MCF 10A (cell line): ENCODE measurements at regions not wholly inside any gene's neighbourhood (a gene's known extent, or its start where the extent isn't known, plus 50 kb on each side); places are given as distances from the start of the nearest gene placed in this dataset.
"Not testable (repeated sequence)": the region's sequence is repeated elsewhere in the genome, so short reads cannot be mapped to it uniquely, and the experiment has no call there.

Experiments
- BruUV-seq: library from RNA; stranded (reverse); fragments of 400-500 nt; replicated peaks from 2 replicates; lab custom pipeline; 2021; lab: Mats Ljungman, UMichigan
- CTCF ChIA-PET: fragments of 300-600 bp; sonication (Branson Sonifier 250); formaldehyde crosslinking; extraction: SDS; loops from one replicate; lab custom pipeline; 2021; ENCODE audit warnings: antibody characterized with exemption, inconsistent platforms; lab: Yijun Ruan, JAX
- POLR2A ChIA-PET: fragments of 300-600, 350-650 bp; sonication (Branson Sonifier 250); formaldehyde crosslinking; extraction: SDS; loops from one replicate; lab custom pipeline; 2020; ENCODE audit warnings: antibody characterized with exemption, inconsistent platforms; lab: Yijun Ruan, JAX
- DNase-seq: peaks from one replicate; pipeline ENCODE4 v3.0.0-alpha.2; 2018; ENCODE audit not compliant: unreplicated experiment
- H3K27ac Mint-ChIP-seq: one replicate; pipeline ENCODE4 v1.8.0; 2022; ENCODE audit warnings: mild to moderate bottlenecking, low read depth, mixed read lengths; ENCODE audit not compliant: unreplicated experiment
- H3K27me3 Mint-ChIP-seq: one replicate; pipeline ENCODE4 v1.8.0; 2022; ENCODE audit warnings: mixed read lengths; ENCODE audit not compliant: insufficient read depth, unreplicated experiment
- H3K36me3 Mint-ChIP-seq: one replicate; pipeline ENCODE4 v1.8.0; 2022; ENCODE audit warnings: mild to moderate bottlenecking, moderate library complexity, mixed read lengths; ENCODE audit not compliant: insufficient read depth, unreplicated experiment
- H3K4me1 Mint-ChIP-seq: one replicate; pipeline ENCODE4 v1.8.0; 2022; ENCODE audit warnings: mixed read lengths; ENCODE audit not compliant: insufficient read depth, unreplicated experiment
- H3K4me3 Mint-ChIP-seq: one replicate; pipeline ENCODE4 v1.8.0; 2022; ENCODE audit warnings: mild to moderate bottlenecking, moderate library complexity, mixed read lengths; ENCODE audit not compliant: unreplicated experiment
- H3K9me3 Mint-ChIP-seq: one replicate; pipeline ENCODE4 v1.8.0; 2022; ENCODE audit warnings: mixed read lengths; ENCODE audit not compliant: unreplicated experiment
- intact Hi-C: fragments of 100-400 bp; cut with micrococcal nuclease; formaldehyde crosslinking; loops from 2 replicates; pipeline ENCODE4 v1.14.1; 2022
- TF ChIP-seq, protein P1 (sequence below): fragments of 200-600 bp; IDR thresholded peaks from one replicate; pipeline ENCODE4 v1.8.0; 2022; ENCODE audit warnings: antibody characterized with exemption, mild to moderate bottlenecking; ENCODE audit not compliant: unreplicated experiment

DNA sequence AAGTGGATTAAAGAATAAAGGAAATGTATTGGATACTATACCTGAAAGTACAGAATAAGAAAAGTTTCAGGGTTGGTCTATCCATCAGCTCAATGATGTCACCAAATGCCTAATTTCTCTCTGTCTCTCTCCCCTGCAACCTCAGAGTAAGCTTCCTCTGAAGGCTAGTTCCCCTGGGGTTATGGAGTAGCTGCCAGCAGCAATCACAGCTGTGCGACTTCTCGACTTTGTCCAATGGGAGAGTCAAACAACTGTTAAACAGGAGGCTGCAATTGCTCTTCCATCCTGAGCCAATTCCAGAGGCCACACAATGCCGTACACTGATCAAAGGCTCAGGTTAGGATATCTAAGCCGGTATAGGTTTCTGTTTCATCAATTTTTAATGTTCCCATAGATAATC lies 95.3 kb upstream of the FANCL start:
- H3K9me3 Mint-ChIP-seq = peaks cover under 1% of the 10 kb centered on the region
- TF ChIP-seq, protein P1, sequence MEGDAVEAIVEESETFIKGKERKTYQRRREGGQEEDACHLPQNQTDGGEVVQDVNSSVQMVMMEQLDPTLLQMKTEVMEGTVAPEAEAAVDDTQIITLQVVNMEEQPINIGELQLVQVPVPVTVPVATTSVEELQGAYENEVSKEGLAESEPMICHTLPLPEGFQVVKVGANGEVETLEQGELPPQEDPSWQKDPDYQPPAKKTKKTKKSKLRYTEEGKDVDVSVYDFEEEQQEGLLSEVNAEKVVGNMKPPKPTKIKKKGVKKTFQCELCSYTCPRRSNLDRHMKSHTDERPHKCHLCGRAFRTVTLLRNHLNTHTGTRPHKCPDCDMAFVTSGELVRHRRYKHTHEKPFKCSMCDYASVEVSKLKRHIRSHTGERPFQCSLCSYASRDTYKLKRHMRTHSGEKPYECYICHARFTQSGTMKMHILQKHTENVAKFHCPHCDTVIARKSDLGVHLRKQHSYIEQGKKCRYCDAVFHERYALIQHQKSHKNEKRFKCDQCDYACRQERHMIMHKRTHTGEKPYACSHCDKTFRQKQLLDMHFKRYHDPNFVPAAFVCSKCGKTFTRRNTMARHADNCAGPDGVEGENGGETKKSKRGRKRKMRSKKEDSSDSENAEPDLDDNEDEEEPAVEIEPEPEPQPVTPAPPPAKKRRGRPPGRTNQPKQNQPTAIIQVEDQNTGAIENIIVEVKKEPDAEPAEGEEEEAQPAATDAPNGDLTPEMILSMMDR = no peak
- CTCF ChIA-PET = interaction anchor here (0.5 to 1.8 kb wide), 2 partner anchors 111 to 577 kb away, joined by 4 to 5 read pairs; no protein-coding TSS in a partner anchor
- no peaks in the 10 kb centered on the region for H3K4me1 Mint-ChIP-seq
- no peak for DNase-seq
- intact Hi-C loops = no loop called here
- H3K36me3 Mint-ChIP-seq = no peaks in the 10 kb centered on the region
- H3K27ac Mint-ChIP-seq = no peak overlapping the region
- no peaks in the 10 kb centered on the region for H3K27me3 Mint-ChIP-seq
- H3K4me3 Mint-ChIP-seq = no peak overlapping the region
- POLR2A ChIA-PET = interaction anchor here (1.2 kb wide), 1 partner anchor 10 kb away, joined by 3 read pairs; no protein-coding TSS in a partner anchor
- no TSS peak for BruUV-seq

DNA sequence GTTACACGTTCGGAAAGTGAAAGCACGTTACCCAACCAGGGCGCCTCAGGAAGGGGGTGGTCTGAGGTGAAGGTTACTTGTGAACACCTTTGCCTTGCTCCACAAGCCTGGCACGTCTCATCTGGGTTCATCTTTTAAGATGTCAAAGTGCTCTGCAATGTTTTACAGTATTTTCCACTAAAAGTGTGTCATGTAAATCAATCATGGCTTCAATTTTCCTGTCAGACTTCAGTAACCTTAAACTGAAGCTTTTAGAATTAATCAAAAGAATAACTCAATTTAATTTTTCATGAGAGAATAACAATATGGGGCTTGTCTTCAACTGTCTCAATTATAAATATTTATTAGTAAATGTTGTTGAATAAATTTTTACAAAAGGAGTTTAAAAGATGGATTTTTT lies 93.3 kb upstream of the FANCL start:
- ChIA-PET POLR2A (no interaction called here), CTCF (interaction anchor here (0.7 to 1.0 kb wide), 2 partner anchors 34 to 574 kb away, joined by 3 read pairs; no protein-coding TSS in a partner anchor)
- intact Hi-C loops = no loop called here
- no peaks in the 10 kb centered on the region for H3K9me3 Mint-ChIP-seq
- TF ChIP-seq, protein P1 = no peak
- H3K27me3 Mint-ChIP-seq = no peaks in the 10 kb centered on the region
- no TSS peak for BruUV-seq
- no peak for DNase-seq
- no peak overlapping the region for H3K27ac Mint-ChIP-seq
- no peak overlapping the region for H3K4me3 Mint-ChIP-seq
- no peaks in the 10 kb centered on the region for H3K4me1 Mint-ChIP-seq
- no peaks in the 10 kb centered on the region for H3K36me3 Mint-ChIP-seq

DNA sequence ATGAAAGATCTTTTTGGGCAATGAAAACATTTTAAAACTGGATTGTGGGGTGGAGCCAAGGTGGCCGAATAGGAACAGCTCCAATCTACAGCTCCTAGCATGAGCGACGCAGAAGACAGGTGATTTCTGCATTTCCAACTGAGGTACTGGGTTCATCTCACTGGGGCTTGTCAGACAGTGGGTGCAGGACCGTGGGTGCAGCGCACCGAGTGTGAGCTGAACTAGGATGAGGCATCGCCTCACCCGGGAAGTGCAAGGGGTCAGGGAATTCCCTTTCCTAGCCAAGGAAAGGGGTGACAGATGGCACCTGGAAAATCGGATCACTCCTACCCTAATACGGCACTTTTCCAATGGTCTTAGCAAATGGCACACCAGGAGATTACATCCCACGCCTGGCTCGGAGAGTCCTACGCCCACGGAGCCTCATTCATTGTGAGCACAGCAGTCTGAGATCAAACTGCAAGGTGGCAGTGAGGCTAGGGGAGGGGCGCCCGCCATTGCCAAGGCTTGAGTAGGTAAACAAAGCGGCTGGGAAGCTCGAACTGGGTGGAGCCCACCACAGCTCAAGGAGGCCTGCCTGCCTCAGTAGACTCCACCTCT lies 84.3 kb upstream of the FANCL start:
- BruUV-seq, DNase-seq, H3K27ac Mint-ChIP-seq, H3K4me1 Mint-ChIP-seq, H3K36me3 Mint-ChIP-seq, H3K27me3 Mint-ChIP-seq, H3K9me3 Mint-ChIP-seq, intact Hi-C loops, H3K4me3 Mint-ChIP-seq: not testable (repeated sequence)
- ChIA-PET POLR2A (interaction anchor here (0.9 kb wide), 1 partner anchor 10 kb away, joined by 3 read pairs; no protein-coding TSS in a partner anchor), CTCF (interaction anchor here (0.6 kb wide), 1 partner anchor 33 kb away, joined by 3 read pairs; no protein-coding TSS in a partner anchor)

DNA sequence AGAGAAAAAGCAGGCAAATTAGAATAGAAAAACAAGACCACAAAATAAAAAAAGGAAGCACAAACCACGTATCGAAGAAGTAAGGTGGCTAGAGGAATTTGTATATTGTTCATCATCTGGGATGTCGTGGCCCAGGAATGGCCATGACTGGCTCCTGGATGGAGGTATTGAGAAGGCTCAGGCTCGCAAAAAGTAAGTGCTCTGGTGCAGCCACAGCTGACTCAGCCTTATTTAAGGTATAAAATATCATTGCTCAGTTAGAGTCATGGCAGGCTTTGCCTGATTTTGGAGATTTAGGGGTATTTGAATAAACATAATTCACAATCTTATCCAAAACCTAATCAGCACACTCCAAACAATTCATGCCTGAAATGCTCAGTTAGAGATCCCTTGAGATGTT lies 78.4 kb upstream of the FANCL start:
- BruUV-seq = no TSS peak
- Mint-ChIP-seq H3K27ac (no peak overlapping the region), H3K36me3 (no peaks in the 10 kb centered on the region), H3K4me1 (no peaks in the 10 kb centered on the region), H3K27me3 (no peaks in the 10 kb centered on the region), H3K9me3 (peaks cover 6% of the 10 kb centered on the region), H3K4me3 (no peak overlapping the region)
- CTCF ChIA-PET = no interaction called here
- DNase-seq = no peak
- POLR2A ChIA-PET = no interaction called here
- intact Hi-C loops = no loop called here
- TF ChIP-seq, protein P1 = no peak

DNA sequence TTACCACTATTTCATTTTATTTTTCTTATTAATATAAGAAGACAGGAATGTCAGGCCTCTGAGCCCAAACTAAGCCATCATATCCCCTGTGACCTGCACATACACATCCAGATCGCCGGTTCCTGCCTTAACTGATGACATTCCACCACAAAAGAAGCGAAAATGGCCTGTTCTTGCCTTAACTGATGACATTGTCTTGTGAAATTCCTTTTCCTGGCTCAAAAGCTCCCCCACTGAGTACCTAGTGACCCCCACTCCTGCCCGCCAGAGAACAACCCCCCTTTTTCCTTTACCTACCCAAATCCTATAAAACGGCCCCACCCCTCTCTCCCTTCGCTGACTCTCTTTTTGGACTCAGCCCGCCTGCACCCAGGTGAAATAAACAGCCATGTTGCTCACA lies 77.8 kb upstream of the FANCL start:
- H3K4me3 Mint-ChIP-seq, H3K36me3 Mint-ChIP-seq, H3K27me3 Mint-ChIP-seq, POLR2A ChIA-PET, H3K27ac Mint-ChIP-seq, intact Hi-C loops, H3K9me3 Mint-ChIP-seq, BruUV-seq, H3K4me1 Mint-ChIP-seq, DNase-seq, CTCF ChIA-PET: not testable (repeated sequence)
